GM19372 (cell line): ENCODE measurements at regions not wholly inside any gene's neighbourhood (a gene's known extent, or its start where the extent isn't known, plus 50 kb on each side); places are given as distances from the start of the nearest gene placed in this dataset.
A peak's percentile ranks its signal among the peaks of the same experiment; 100 is the strongest.

Experiments used
- ATAC-seq: cut with Tn5 transposase; IDR thresholded peaks from one replicate; pipeline ENCODE4 v1.9.1; 2021; ENCODE audit warnings: mild to moderate bottlenecking, low read depth, moderate library complexity; ENCODE audit not compliant: unreplicated experiment

DNA sequence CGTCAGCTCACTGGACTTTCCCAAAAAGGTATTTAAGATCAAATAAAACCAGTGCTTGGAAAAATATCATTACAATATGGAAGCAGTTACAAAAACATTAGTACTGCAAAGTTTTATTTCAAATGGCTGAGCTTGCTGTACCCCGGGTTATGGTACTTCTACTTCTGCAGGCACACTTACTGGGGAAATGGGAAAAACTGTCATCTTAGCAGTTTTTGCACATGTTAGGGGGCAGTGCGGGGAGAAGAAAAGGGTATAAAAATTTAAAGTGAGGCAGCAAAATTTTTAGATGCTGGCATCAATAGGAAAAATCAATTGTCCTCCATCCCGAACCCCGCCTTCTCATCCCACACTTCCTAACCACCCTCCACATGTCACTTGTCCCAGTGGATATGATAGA lies 133.4 kb downstream of the ATG4C start:
- ATAC-seq: no peak

DNA sequence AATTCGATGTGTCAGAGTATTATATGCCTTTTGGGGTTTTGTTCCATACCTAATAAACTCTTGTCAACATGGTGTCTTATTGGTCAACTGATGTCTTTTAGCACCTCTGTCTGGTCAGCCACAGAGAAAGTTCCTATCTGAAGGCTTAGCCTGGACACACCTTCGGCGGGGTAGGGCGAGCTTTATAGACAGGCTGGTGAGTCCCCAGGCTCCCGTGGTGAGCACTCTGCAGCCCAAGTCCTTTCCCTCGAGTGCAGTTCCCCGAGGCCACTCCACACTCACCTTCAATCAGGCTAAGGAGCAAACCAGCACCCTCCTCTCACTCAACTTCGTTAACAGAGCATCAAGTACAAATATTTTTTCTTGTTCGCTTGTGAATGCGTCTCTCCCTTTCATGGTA lies 133.9 kb downstream of the ATG4C start:
- no peak for ATAC-seq

- no peak for ATAC-seq
These were observed 134.8 kb downstream of the ATG4C start for GRCh38 chr1:62918700-62919099.

GRCh38 chr1:62922006-62922405 lies 138.1 kb downstream of the ATG4C start:
- ATAC-seq: no peak

- no peak for ATAC-seq
These were observed 141.3 kb downstream of the ATG4C start for GRCh38 chr1:62924983-62925790.

DNA sequence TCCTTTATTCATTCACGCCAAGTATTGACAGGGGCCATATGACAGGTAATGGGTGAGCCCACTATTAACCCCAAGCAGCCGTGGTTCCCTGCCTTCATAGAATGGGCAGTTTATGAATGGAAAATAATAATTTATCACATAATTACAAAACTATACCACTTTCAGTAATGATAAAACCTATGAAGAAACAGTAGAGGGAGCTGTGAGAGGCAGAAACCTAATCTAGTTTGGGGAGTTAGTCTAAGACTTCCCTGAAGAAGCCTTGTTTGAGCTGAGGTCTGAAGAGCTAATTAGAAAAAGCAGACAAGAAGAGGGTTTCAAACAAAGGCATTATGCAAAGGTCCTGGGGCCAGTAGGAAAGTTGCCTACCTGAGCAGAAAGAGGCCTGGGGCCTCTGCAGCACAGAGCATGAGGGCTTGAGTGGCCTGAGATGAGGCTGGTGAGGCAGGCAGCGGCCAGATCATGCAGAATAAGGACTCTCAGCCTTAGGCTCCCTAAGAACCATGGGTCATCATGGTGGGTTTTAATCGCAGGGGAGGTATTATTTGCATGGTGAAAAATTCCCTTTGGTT lies 142.8 kb downstream of the ATG4C start:
- ATAC-seq: no peak

DNA sequence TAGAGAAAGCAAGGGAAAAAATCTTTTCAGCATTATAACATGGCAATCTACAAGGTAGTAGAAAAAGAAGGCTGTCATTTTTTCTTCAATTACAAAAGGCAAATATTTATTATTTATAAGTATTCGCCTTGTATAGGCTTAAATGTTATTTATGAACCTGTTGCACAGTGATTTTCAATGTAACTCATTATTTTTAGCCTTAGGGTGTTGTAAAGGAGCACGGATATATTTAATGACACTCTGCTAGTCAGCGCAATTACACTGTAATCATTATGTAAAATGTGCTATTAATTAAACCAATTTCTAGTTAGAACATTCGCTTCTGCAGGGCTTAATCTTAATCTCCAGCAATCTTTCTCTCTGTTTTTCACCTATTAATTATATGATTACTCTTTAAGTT lies 145.0 kb downstream of the ATG4C start:
- no peak for ATAC-seq

GRCh38 chr1:62937634-62938296 lies 153.8 kb downstream of the ATG4C start:
- ATAC-seq: no peak

DNA sequence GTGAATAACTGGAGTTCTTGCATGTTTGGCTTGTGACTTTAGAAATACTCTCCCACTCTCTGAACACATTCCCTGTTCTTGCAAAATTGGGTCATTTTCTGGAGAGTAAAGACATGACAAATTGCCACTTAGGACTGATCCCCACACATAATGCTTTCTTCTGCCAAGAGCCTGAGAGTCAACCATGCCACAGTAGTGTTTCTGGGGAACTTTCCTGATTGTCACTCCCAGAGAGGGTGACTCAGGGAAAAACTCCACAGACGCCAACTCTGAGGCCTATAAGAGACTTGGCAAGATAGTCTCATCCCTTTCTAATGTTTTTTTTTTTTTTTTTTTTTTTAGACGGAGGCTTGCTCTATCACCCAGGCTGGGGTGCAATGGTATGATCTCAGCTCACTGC lies 157.8 kb downstream of the ATG4C start:
- ATAC-seq: no peak

DNA sequence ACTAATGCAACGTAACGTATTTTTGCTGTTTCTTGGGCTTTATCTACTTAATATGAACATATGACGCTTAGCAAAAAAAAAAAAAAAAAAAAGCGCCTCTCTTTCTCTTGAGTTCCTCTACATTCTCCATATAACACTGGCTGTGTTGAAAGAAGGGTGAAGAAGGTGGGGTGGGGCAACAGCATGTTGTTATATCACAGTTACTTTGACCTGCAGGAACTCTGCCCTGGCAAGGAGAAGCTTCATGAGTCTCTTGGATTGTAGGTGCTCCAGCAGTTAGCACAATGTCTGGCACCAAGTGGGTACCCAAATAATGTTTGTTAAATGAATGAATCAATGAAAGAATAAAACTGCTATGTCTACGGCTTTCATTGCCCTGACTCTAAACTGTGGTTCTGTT lies 162.6 kb downstream of the ATG4C start:
- no peak for ATAC-seq

DNA sequence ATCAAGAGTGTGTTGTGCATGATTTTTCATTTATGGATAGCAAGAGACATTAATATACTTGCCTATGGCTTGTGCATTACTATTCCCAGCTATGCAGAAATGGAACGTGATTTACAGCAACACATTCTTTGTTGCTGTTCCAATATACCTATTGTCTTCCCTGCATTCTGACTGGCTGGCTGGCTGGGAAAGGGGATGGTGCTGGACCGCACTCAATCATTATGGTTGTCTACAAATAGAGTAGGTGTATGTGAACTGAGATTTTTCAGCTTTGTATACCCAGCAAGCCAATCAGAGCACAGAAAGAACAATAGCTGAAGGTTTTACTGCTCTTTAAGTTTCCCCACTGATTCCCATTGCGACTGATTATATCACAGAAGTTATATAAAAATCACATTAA lies 167.5 kb downstream of the ATG4C start:
- ATAC-seq: no peak

- no peak for ATAC-seq
These were observed 168.7 kb downstream of the ATG4C start for GRCh38 chr1:62952596-62952995.

DNA sequence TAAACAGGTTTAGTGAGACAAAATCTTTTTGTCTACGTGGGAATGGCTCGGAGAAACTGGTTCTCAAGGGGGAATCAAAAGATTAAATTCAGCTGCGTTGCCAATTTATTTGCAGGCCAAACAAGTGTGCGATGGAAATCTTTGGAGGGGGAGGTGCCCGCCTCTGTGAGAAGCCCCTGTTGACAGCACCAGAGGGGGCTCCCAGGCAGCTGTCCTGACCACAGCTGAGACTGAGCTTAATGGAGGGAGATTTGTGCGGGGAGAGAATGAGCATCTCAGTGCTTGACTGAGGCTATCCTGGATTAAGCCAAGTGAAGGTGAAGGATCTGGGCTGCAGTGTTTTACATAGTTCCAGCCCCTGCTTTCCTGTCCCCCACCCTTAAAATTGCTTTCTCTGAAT lies 169.7 kb downstream of the ATG4C start:
- ATAC-seq: no peak

DNA sequence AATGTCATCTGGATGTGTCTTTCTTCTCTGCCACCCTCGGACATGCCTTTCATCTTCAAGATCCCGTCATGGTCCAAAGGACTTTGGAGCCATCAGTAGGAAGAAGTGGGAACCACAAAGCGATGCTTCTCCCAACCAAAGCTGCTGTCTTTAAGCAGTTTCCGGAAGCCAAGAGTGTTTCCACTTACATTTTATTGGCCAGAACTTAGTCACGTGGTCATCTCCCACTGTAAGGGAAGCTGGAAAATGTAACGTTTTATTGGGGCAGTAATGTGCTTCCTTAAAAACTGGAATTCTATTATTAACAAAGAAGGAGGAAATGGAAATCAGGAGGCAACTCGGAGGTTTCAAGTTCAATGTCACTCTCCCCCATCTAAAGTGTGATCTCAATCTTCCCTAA lies 170.8 kb downstream of the ATG4C start:
- ATAC-seq: no peak

DNA sequence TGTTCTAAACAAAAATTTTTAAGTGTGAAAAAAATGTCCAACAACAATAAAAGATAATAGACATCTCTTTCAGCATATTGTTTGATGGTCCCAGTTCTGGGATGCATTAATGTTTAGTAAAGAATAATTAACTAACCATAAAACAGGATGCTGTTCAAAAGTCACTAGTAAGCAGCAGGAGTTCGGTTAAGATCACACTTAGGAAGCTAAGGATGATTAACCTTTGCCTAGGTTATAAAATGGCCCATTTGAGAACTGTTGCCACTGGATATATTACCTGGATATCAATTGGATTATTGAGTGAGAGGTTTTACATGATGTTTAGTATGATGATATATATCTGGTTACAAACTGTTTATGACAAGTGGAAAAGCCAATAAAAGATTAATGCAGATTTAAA lies 171.7 kb downstream of the ATG4C start:
- no peak for ATAC-seq

DNA sequence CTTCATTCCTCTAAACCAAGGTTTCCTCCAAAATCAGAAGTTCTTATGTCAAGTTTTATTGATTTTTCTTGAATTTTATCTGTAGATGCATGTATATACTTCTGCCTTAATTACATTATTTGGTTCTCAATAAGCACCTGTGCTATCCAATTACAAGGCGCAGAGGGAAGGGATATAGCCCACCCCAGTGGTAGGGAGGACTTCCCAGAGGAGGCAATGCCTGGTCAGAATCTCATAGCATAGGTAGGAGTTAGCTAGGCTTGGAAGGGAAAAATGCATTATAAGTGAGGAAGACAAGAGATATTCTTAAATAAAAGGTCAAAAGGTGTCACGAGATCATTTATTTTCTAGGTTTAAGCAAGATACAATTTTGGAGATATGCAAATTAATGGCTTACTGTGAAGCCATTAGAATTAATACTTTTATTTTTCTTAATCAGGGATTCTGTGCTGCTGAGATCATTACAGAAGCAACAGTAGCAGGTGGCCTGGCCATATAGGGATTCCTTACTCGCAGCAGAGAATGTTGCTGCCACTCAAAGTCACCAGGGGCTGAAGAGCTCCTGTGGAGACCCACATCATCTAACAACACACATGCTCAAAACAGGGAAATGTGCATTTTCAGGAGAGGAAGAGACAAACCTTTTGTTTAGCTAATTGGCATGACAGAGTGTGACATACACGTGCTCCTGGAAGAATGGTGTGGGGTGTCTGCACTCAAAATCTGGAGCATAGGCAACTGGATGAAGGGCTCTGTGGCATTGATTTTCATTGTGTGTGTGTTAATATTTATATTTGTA lies 178.3 kb downstream of the ATG4C start:
- no peak for ATAC-seq

GRCh38 chr1:62962901-62963776 lies 179.2 kb downstream of the ATG4C start:
- no peak for ATAC-seq

- ATAC-seq: peak; percentile 51
These were observed 180.2 kb downstream of the ATG4C start for GRCh38 chr1:62964141-62964540.

DNA sequence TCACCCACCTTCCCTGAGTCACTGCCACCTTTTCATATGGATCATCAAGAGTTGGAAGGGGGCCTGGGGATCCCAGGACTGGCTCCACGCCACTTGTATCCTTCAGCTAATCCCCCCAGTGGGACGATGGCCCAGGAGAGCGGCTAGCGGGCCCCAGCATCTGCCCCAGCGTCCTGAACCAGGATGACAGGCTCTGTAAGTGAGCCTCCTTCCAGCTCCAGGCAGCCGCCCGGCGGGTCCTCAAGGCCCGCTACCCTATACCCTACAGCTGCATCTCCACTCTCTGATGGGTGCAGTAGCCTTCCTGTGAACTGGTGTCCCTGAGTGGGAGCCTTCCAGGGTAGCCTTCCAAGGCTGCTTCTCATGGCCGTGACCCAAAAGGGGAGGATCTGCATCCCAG lies 183.1 kb downstream of the ATG4C start:
- no peak for ATAC-seq

- no peak for ATAC-seq
These were observed 193.4 kb downstream of the ATG4C start for GRCh38 chr1:62977366-62977765.
